Glutamatergic neuron (in vitro differentiated cells): ENCODE measurements at regions not wholly inside any gene's neighbourhood (a gene's known extent, or its start where the extent isn't known, plus 50 kb on each side); places are given as distances from the start of the nearest gene placed in this dataset.
"Not testable (repeated sequence)": the region's sequence is repeated elsewhere in the genome, so short reads cannot be mapped to it uniquely, and the experiment has no call there.

Source experiments
- DNase-seq: peaks from one replicate; pipeline ENCODE4 v3.0.0; 2022
- H3K27ac Mint-ChIP-seq: one replicate; pipeline ENCODE4 v1.8.0; 2020; ENCODE audit warnings: mild to moderate bottlenecking, mixed read lengths, inconsistent platforms; ENCODE audit not compliant: unreplicated experiment
- H3K27me3 Mint-ChIP-seq: one replicate; pipeline ENCODE4 v1.8.0; 2020; ENCODE audit warnings: mild to moderate bottlenecking, moderate library complexity, mixed read lengths, inconsistent platforms; ENCODE audit not compliant: unreplicated experiment
- H3K36me3 Mint-ChIP-seq: one replicate; pipeline ENCODE4 v1.8.0; 2020; ENCODE audit warnings: mild to moderate bottlenecking, mixed read lengths, inconsistent platforms; ENCODE audit not compliant: unreplicated experiment
- H3K4me1 Mint-ChIP-seq: one replicate; pipeline ENCODE4 v1.8.0; 2020; ENCODE audit warnings: mild to moderate bottlenecking, low read depth, mixed read lengths, inconsistent platforms; ENCODE audit not compliant: unreplicated experiment
- H3K4me3 Mint-ChIP-seq: one replicate; pipeline ENCODE4 v1.8.0; 2020; ENCODE audit warnings: mild to moderate bottlenecking, mixed read lengths, inconsistent platforms; ENCODE audit not compliant: unreplicated experiment
- H3K9me3 Mint-ChIP-seq: one replicate; pipeline ENCODE4 v1.8.0; 2020; ENCODE audit warnings: mild to moderate bottlenecking, moderate library complexity, mixed read lengths, inconsistent platforms; ENCODE audit not compliant: unreplicated experiment
- CTCF ChIP-seq: fragments of 200-600 bp; sonication (generic); IDR thresholded peaks from one replicate; pipeline ENCODE4 v1.5.0; 2021; ENCODE audit not compliant: partially characterized antibody, unreplicated experiment

GRCh38 chr5:163917747-163918146 lies 412.3 kb downstream of the MAT2B start:
- DNase-seq = no peak
- Mint-ChIP-seq H3K4me3 (no peak overlapping the region), H3K27ac (no peak overlapping the region), H3K4me1 (peaks cover 32% of the 10 kb centered on the region), H3K27me3 (peaks cover 7% of the 10 kb centered on the region), H3K36me3 (peaks cover 21% of the 10 kb centered on the region), H3K9me3 (peaks cover 11% of the 10 kb centered on the region)
- TF ChIP-seq CTCF = no peak

GRCh38 chr5:163934990-163935389 lies 429.6 kb downstream of the MAT2B start:
- H3K36me3 Mint-ChIP-seq = peaks cover 31% of the 10 kb centered on the region
- H3K4me3 Mint-ChIP-seq, H3K4me1 Mint-ChIP-seq, H3K27ac Mint-ChIP-seq, H3K9me3 Mint-ChIP-seq, H3K27me3 Mint-ChIP-seq, DNase-seq: not testable (repeated sequence)

- H3K9me3 Mint-ChIP-seq = peaks cover 5% of the 10 kb centered on the region
- no peak for DNase-seq
- peaks cover 22% of the 10 kb centered on the region for H3K36me3 Mint-ChIP-seq
- TF ChIP-seq CTCF = no peak
- H3K4me3 Mint-ChIP-seq = no peak overlapping the region
- no peaks in the 10 kb centered on the region for H3K27me3 Mint-ChIP-seq
- H3K27ac Mint-ChIP-seq = no peak overlapping the region
- no peaks in the 10 kb centered on the region for H3K4me1 Mint-ChIP-seq
Observed at GRCh38 chr5:163938595-163938994, 433.2 kb downstream of the MAT2B start.

GRCh38 chr5:163941079-163941478 lies 435.7 kb downstream of the MAT2B start:
- Mint-ChIP-seq H3K9me3 (peaks cover 2% of the 10 kb centered on the region), H3K4me1 (no peaks in the 10 kb centered on the region), H3K4me3 (no peak overlapping the region), H3K36me3 (peaks cover under 1% of the 10 kb centered on the region), H3K27ac (no peak overlapping the region), H3K27me3 (no peaks in the 10 kb centered on the region)
- DNase-seq = no peak
- no peak for TF ChIP-seq CTCF

- no peaks in the 10 kb centered on the region for H3K27me3 Mint-ChIP-seq
- peaks cover 1% of the 10 kb centered on the region for H3K9me3 Mint-ChIP-seq
- no peak overlapping the region for H3K4me3 Mint-ChIP-seq
- H3K36me3 Mint-ChIP-seq = peaks cover 14% of the 10 kb centered on the region
- DNase-seq = no peak
- no peaks in the 10 kb centered on the region for H3K4me1 Mint-ChIP-seq
- no peak overlapping the region for H3K27ac Mint-ChIP-seq
- TF ChIP-seq CTCF = no peak
Observed at GRCh38 chr5:163943546-163943945, 438.1 kb downstream of the MAT2B start.

GRCh38 chr5:163944738-163945137 lies 439.3 kb downstream of the MAT2B start:
- peaks cover 17% of the 10 kb centered on the region for H3K36me3 Mint-ChIP-seq
- H3K27ac Mint-ChIP-seq = no peak overlapping the region
- peaks cover 3% of the 10 kb centered on the region for H3K9me3 Mint-ChIP-seq
- no peak overlapping the region for H3K4me3 Mint-ChIP-seq
- H3K27me3 Mint-ChIP-seq = no peaks in the 10 kb centered on the region
- DNase-seq = no peak
- TF ChIP-seq CTCF = no peak
- H3K4me1 Mint-ChIP-seq = no peaks in the 10 kb centered on the region
